SHP77 treated with DMSO at 0.1 percent for 48 hours (cell line): ENCODE measurements at regions not wholly inside any gene's neighbourhood (a gene's known extent, or its start where the extent isn't known, plus 50 kb on each side); places are given as distances from the start of the nearest gene placed in this dataset.
"Not testable (repeated sequence)": the region's sequence is repeated elsewhere in the genome, so short reads cannot be mapped to it uniquely, and the experiment has no call there.

Source experiments
- DNase-seq: peaks from one replicate; lab custom pipeline; 2025; lab: John Stamatoyannopoulos, UW

GRCh38 chr18:71371951-71372605, 1083.2 kb downstream of the SOCS6 start:
- DNase-seq = peak; percentile 5

- no peak for DNase-seq
These were observed 1082.0 kb downstream of the SOCS6 start for GRCh38 chr18:71370671-71371445.

GRCh38 chr18:71370095-71370494, 1081.2 kb downstream of the SOCS6 start:
- DNase-seq = no peak

- DNase-seq = no peak
These were observed 1073.3 kb downstream of the SOCS6 start for GRCh38 chr18:71362140-71362539.

- DNase-seq = not testable (repeated sequence)
These were observed 1066.8 kb downstream of the SOCS6 start for GRCh38 chr18:71355599-71355998.

- DNase-seq = no peak
These were observed 1063.8 kb downstream of the SOCS6 start for GRCh38 chr18:71352618-71353017.

- no peak for DNase-seq
These were observed 1047.8 kb downstream of the SOCS6 start for GRCh38 chr18:71336576-71337210.

- DNase-seq = no peak
These were observed 1040.7 kb downstream of the SOCS6 start for GRCh38 chr18:71329563-71329962.

- no peak for DNase-seq
These were observed 1040.3 kb downstream of the SOCS6 start for GRCh38 chr18:71329114-71329513.

GRCh38 chr18:71327850-71328249, 1039.0 kb downstream of the SOCS6 start:
- DNase-seq = no peak

GRCh38 chr18:71327441-71327840, 1038.6 kb downstream of the SOCS6 start:
- DNase-seq = no peak

GRCh38 chr18:71326826-71327225, 1038.0 kb downstream of the SOCS6 start:
- no peak for DNase-seq

- no peak for DNase-seq
These were observed 1035.5 kb downstream of the SOCS6 start for GRCh38 chr18:71324356-71324755.

GRCh38 chr18:71322201-71322600, 1033.4 kb downstream of the SOCS6 start:
- DNase-seq = no peak

GRCh38 chr18:71321319-71321718, 1032.5 kb downstream of the SOCS6 start:
- DNase-seq = no peak

- DNase-seq = no peak
These were observed 1016.0 kb downstream of the SOCS6 start for GRCh38 chr18:71304856-71305255.

- DNase-seq = not testable (repeated sequence)
These were observed 1014.9 kb downstream of the SOCS6 start for GRCh38 chr18:71303743-71304142.

- DNase-seq = no peak
These were observed 1012.8 kb downstream of the SOCS6 start for GRCh38 chr18:71301596-71301995.

GRCh38 chr18:71294201-71294600, 1005.4 kb downstream of the SOCS6 start:
- not testable (repeated sequence) for DNase-seq

GRCh38 chr18:71293322-71293721, 1004.5 kb downstream of the SOCS6 start:
- no peak for DNase-seq

GRCh38 chr18:71287268-71287667, 998.4 kb downstream of the SOCS6 start:
- DNase-seq = no peak

- no peak for DNase-seq
These were observed 963.6 kb downstream of the SOCS6 start for GRCh38 chr18:71252351-71252865.

- no peak for DNase-seq
These were observed 961.3 kb downstream of the SOCS6 start for GRCh38 chr18:71250191-71250590.
